Endothelial cell of umbilical vein (primary cell): ENCODE measurements at regions not wholly inside any gene's neighbourhood (a gene's known extent, or its start where the extent isn't known, plus 50 kb on each side); places are given as distances from the start of the nearest gene placed in this dataset.

ENCODE experiments used
- CTCF ChIP-seq, 2 donors: IDR thresholded peaks; 1 replicate in 1 of 2; 2 replicates in 1 of 2; pipeline ENCODE4 v1.5.1; 2011; ENCODE audit warnings: low read length in 2 of 2, mild to moderate bottlenecking in 2 of 2, moderate library complexity in 2 of 2, control low read depth in 1 of 2, inconsistent platforms in 1 of 2, low read depth in 1 of 2; ENCODE audit not compliant: insufficient read depth in 1 of 2; ENCODE audit errors: extremely low read depth in 1 of 2
- EZH2 ChIP-seq: IDR thresholded peaks from 2 replicates; pipeline ENCODE4 v1.6.1; 2012; ENCODE audit warnings: borderline replicate concordance, low read depth, mild to moderate bottlenecking, moderate library complexity, low read length, inconsistent platforms; ENCODE audit not compliant: severe bottlenecking
- MYC ChIP-seq: IDR thresholded peaks from one replicate; pipeline ENCODE4 v1.6.1; 2011; ENCODE audit warnings: mild to moderate bottlenecking, low read depth, low read length
- POLR2A ChIP-seq: IDR thresholded peaks from 2 replicates; pipeline ENCODE4 v1.6.1; 2012; ENCODE audit warnings: low read depth, mild to moderate bottlenecking, control low read depth, low read length

- TF ChIP-seq MYC, result no peak
- no peak for TF ChIP-seq POLR2A
- TF ChIP-seq CTCF (IDR thresholded peaks at IDR 0.05; ENCODE audit: extremely low read depth in 1 of 2, insufficient read depth in 1 of 2, low read depth in 1 of 2, low read length in 2 of 2), result no peak
- TF ChIP-seq EZH2, result no peak
These were observed 394.1 kb upstream of the FAR2 start for GRCh38 chr12:28755027-28755426.
